Sigmoid colon (tissue), 4 donors: ENCODE measurements at regions not wholly inside any gene's neighbourhood (a gene's known extent, or its start where the extent isn't known, plus 50 kb on each side); places are given as distances from the start of the nearest gene placed in this dataset.

ENCODE experiments used
- CTCF ChIP-seq, 4 experiments: fragments of 450-650 bp in 3 of 4; fragments of 200-600 bp in 1 of 4; IDR thresholded peaks; one replicate each; pipeline ENCODE4 v1.5.1; 2016 to 2019; ENCODE audit warnings: antibody characterized with exemption in 4 of 4, mild to moderate bottlenecking in 3 of 4, moderate library complexity in 2 of 4
- EP300 ChIP-seq, 4 donors: sonication (generic); formaldehyde crosslinking; IDR thresholded peaks; one replicate each; pipeline ENCODE4 v1.6.1; 2017; ENCODE audit warnings: antibody characterized with exemption in 4 of 4
- POLR2A ChIP-seq, 2 donors: fragments of 450-650 bp; IDR thresholded peaks; one replicate each; pipeline ENCODE4 v1.6.1; 2016; ENCODE audit warnings: antibody characterized with exemption in 2 of 2, mild to moderate bottlenecking in 2 of 2, moderate library complexity in 2 of 2
- POLR2AphosphoS5 ChIP-seq, 4 donors: sonication (generic); formaldehyde crosslinking; IDR thresholded peaks; one replicate each; pipeline ENCODE4 v1.6.1; 2017; ENCODE audit warnings: antibody characterized with exemption in 4 of 4

DNA sequence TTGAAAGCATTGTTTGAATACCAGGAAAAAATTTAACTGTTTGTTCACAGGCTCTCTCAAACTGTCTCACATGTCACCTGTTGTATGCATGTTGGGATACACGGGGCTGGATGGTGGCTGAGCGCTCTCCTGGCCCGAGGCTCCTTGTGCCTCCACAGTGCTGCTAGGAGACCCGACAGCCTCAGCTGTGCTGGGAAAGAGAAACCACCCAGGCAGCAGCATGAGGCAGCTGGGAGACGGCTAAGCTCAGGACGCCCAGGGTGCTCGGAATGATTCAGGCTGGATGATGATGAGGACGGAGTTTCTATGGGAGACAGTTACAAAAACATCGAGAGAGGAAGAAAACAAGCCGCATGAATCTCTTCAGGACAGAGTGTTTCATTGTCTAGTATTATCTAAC lies 278.0 kb upstream of the CDH4 start:
- TF ChIP-seq CTCF (IDR thresholded peaks at IDR 0.05) (no peak), POLR2A (IDR thresholded peaks at IDR 0.05) (no peak), POLR2AphosphoS5 (IDR thresholded peaks at IDR 0.05) (no peak), EP300 (IDR thresholded peaks at IDR 0.05) (no peak)
